ENCODE measurements at regions not wholly inside any gene's neighbourhood (a gene's known extent, or its start where the extent isn't known, plus 50 kb on each side); places are given as distances from the start of the nearest gene placed in this dataset.
A peak's percentile ranks its signal among the peaks of the same experiment; 100 is the strongest.

GRCh38 chr10:78634835-78635234, 433.9 kb upstream of the ZMIZ1 start:
- POLR2A ChIA-PET (ENCODE audit: unreplicated experiment) = no interaction called here
- no peaks in the 10 kb centered on the region for H3K9me3 ChIP-seq (ENCODE audit: insufficient read depth, low read depth)
- H3K4me2 ChIP-seq = peak overlapping the region; percentile 37

GRCh38 chr10:78639629-78640028, 429.1 kb upstream of the ZMIZ1 start:
- no peaks in the 10 kb centered on the region for H3K9me3 ChIP-seq (ENCODE audit: insufficient read depth, low read depth)
- intact Hi-C loops (cut with micrococcal nuclease; ENCODE audit: unreplicated experiment) = no loop called here
- peaks cover 2% of the 10 kb centered on the region; the same call in 1 of the 2 replicates for H3F3A ChIP-seq (ENCODE audit: insufficient read depth, low read depth)
- POLR2A ChIA-PET (ENCODE audit: unreplicated experiment) = no interaction called here
- no peaks in the 10 kb centered on the region for H3K9me2 ChIP-seq (ENCODE audit: insufficient read depth)
- no peak overlapping the region for H2AFZ ChIP-seq
- H3K27ac ChIP-seq = no peak overlapping the region
- no peaks in the 10 kb centered on the region for H3K79me2 ChIP-seq (ENCODE audit: low read depth)
- CTCF ChIA-PET = no interaction called here
- TF ChIP-seq EZH2 (IDR thresholded peaks at IDR 0.05; ENCODE audit: low read depth) = no peak
- no peak for TF ChIP-seq CTCF (conservative IDR thresholded peaks at IDR 0.05)
- no peaks in the 10 kb centered on the region for H3K36me3 ChIP-seq (ENCODE audit: low read depth)
- H3K4me2 ChIP-seq = no peak overlapping the region
- no peak for DNase-seq
- H3K4me3 ChIP-seq = no peak overlapping the region
- H3K27me3 ChIP-seq (ENCODE audit: insufficient read depth, low read depth) = no peaks in the 10 kb centered on the region
- peaks cover 5% of the 10 kb centered on the region for H3K4me1 ChIP-seq (replicated peaks; ENCODE audit: insufficient read depth)
- BruUV-seq (replicated peaks) = no TSS peak
- H4K20me1 ChIP-seq (ENCODE audit: insufficient read depth) = no peaks in the 10 kb centered on the region

More at GRCh38 chr10:78634835-78635234, 433.9 kb upstream of the ZMIZ1 start:
- Histone ChIP-seq H3K79me2 (ENCODE audit: low read depth) (no peaks in the 10 kb centered on the region), H3K4me1 (replicated peaks; ENCODE audit: insufficient read depth) (peaks cover 14% of the 10 kb centered on the region), H4K20me1 (ENCODE audit: insufficient read depth) (no peaks in the 10 kb centered on the region), H3F3A (ENCODE audit: insufficient read depth, low read depth) (peaks cover 8% of the 10 kb centered on the region; the same call in 1 of the 2 replicates), H3K27ac (no peak overlapping the region), H3K36me3 (ENCODE audit: low read depth) (no peaks in the 10 kb centered on the region), H3K9me2 (ENCODE audit: insufficient read depth) (no peaks in the 10 kb centered on the region), H3K27me3 (ENCODE audit: insufficient read depth, low read depth) (no peaks in the 10 kb centered on the region), H2AFZ (no peak overlapping the region), H3K4me3 (no peak overlapping the region)
- intact Hi-C loops (cut with micrococcal nuclease; ENCODE audit: unreplicated experiment) = no loop called here
- peak in 1 of 2 experiments; percentile 9 for DNase-seq
- CTCF ChIA-PET = no interaction called here
- no TSS peak for BruUV-seq (replicated peaks)
- no peak for TF ChIP-seq CTCF (conservative IDR thresholded peaks at IDR 0.05)
- TF ChIP-seq EZH2 (IDR thresholded peaks at IDR 0.05; ENCODE audit: low read depth) = no peak

GRCh38 chr10:78640796-78641636, 427.8 kb upstream of the ZMIZ1 start:
- H3K4me2 ChIP-seq = no peak overlapping the region
- no peaks in the 10 kb centered on the region for H3K4me1 ChIP-seq (replicated peaks; ENCODE audit: insufficient read depth)
- H3K27me3 ChIP-seq (ENCODE audit: insufficient read depth, low read depth) = no peaks in the 10 kb centered on the region
- DNase-seq = no peak
- H3K9me3 ChIP-seq (ENCODE audit: insufficient read depth, low read depth) = no peaks in the 10 kb centered on the region
- H4K20me1 ChIP-seq (ENCODE audit: insufficient read depth) = no peaks in the 10 kb centered on the region
- BruUV-seq (replicated peaks) = no TSS peak
- ChIA-PET POLR2A (ENCODE audit: unreplicated experiment) (no interaction called here), CTCF (no interaction called here)
- intact Hi-C loops (cut with micrococcal nuclease; ENCODE audit: unreplicated experiment) = no loop called here
- no peak overlapping the region for H3K4me3 ChIP-seq
- no peak overlapping the region for H2AFZ ChIP-seq
- H3K27ac ChIP-seq = no peak overlapping the region
- TF ChIP-seq EZH2 (IDR thresholded peaks at IDR 0.05; ENCODE audit: low read depth) (no peak), CTCF (conservative IDR thresholded peaks at IDR 0.05) (no peak)
- H3K9me2 ChIP-seq (ENCODE audit: insufficient read depth) = no peaks in the 10 kb centered on the region
- H3K79me2 ChIP-seq (ENCODE audit: low read depth) = no peaks in the 10 kb centered on the region
- H3F3A ChIP-seq (ENCODE audit: insufficient read depth, low read depth) = no peaks in the 10 kb centered on the region
- no peaks in the 10 kb centered on the region for H3K36me3 ChIP-seq (ENCODE audit: low read depth)

Data from PC-9 (cell line).